Keratinocyte (primary cell): ENCODE measurements at regions not wholly inside any gene's neighbourhood (a gene's known extent, or its start where the extent isn't known, plus 50 kb on each side); places are given as distances from the start of the nearest gene placed in this dataset.

Source experiments
- DNase-seq: peaks from one replicate; pipeline ENCODE4 v3.0.0-alpha.2; 2011; ENCODE audit warnings: low read depth, missing footprints, low spot score
- FAIRE-seq: peaks from 2 replicates; lab custom pipeline; 2011; peaks lifted over from hg19 to GRCh38; lab: Jason Lieb, UNC
- H2AFZ ChIP-seq: 2 replicates; pipeline ENCODE4 v1.6.0; 2012; ENCODE audit warnings: low read length, control low read depth, inconsistent platforms; ENCODE audit not compliant: control insufficient read depth
- H3K27ac ChIP-seq: 2 replicates; pipeline ENCODE4 v1.5.1; 2011; ENCODE audit warnings: low read length; ENCODE audit not compliant: control insufficient read depth, insufficient read depth
- H3K27me3 ChIP-seq: 3 replicates; pipeline ENCODE4 v1.6.0; 2011; ENCODE audit warnings: low read length; ENCODE audit not compliant: control insufficient read depth, insufficient read depth; ENCODE audit errors: extremely low read depth
- H3K36me3 ChIP-seq, 2 experiments: 2 replicates in 1 of 2; 3 replicates in 1 of 2; pipeline ENCODE4 v1.5.1; 2011; ENCODE audit warnings: low read length in 2 of 2, mild to moderate bottlenecking in 1 of 2; ENCODE audit not compliant: control insufficient read depth in 2 of 2, insufficient read depth in 2 of 2; ENCODE audit errors: extremely low read depth in 1 of 2
- H3K4me1 ChIP-seq: 3 replicates; pipeline ENCODE4 v1.5.1; 2011; ENCODE audit warnings: low read length; ENCODE audit not compliant: control insufficient read depth, insufficient read depth; ENCODE audit errors: extremely low read depth
- H3K4me2 ChIP-seq: 3 replicates; pipeline ENCODE4 v1.6.0; 2011; ENCODE audit warnings: low read depth, low read length; ENCODE audit not compliant: control insufficient read depth, insufficient read depth; ENCODE audit errors: extremely low read depth
- H3K4me3 ChIP-seq, 3 experiments: fragments of 200-600 bp in 1 of 3; sonication (generic) in 1 of 3; 2 replicates in 2 of 3; 3 replicates in 1 of 3; pipeline ENCODE4 v1.5.1; 2011 to 2016; ENCODE audit warnings: low read length in 3 of 3, mild to moderate bottlenecking in 3 of 3, control low read depth in 2 of 3, inconsistent platforms in 1 of 3, low read depth in 1 of 3, mixed read lengths in 1 of 3, mixed run types in 1 of 3, moderate library complexity in 1 of 3; ENCODE audit not compliant: control insufficient read depth in 2 of 3, insufficient read depth in 2 of 3; ENCODE audit errors: extremely low read depth in 1 of 3
- H3K79me2 ChIP-seq: 2 replicates; pipeline ENCODE4 v1.6.0; 2012; ENCODE audit warnings: low read length; ENCODE audit not compliant: control insufficient read depth, insufficient read depth
- H3K9ac ChIP-seq: 3 replicates; pipeline ENCODE4 v1.6.0; 2011; ENCODE audit warnings: low read length; ENCODE audit not compliant: control insufficient read depth, insufficient read depth; ENCODE audit errors: extremely low read depth
- H3K9me1 ChIP-seq: 3 replicates; pipeline ENCODE4 v1.6.0; 2011; ENCODE audit warnings: low read length; ENCODE audit not compliant: control insufficient read depth, insufficient read depth; ENCODE audit errors: extremely low read depth
- H3K9me3 ChIP-seq: 2 replicates; pipeline ENCODE4 v1.5.1; 2012; ENCODE audit warnings: low read depth, low read length; ENCODE audit not compliant: control insufficient read depth
- H4K20me1 ChIP-seq: 3 replicates; pipeline ENCODE4 v1.6.0; 2011; ENCODE audit warnings: low read length; ENCODE audit not compliant: control insufficient read depth, insufficient read depth; ENCODE audit errors: extremely low read depth
- EZH2 ChIP-seq: IDR thresholded peaks from one replicate; pipeline ENCODE4 v1.6.1; 2012; ENCODE audit warnings: inconsistent platforms, mild to moderate bottlenecking, low read length, moderate library complexity
- dilution Hi-C: fragments of 300-500 bp; cut with MboI; formaldehyde crosslinking; loops from one replicate; pipeline ENCODE4 v1.7.0; 2020; ENCODE audit warnings: low sequenced_read_pairs; ENCODE audit not compliant: extremely low pct_ligation_motif_present
- TF ChIP-seq, protein P1 (sequence below), 3 experiments: IDR thresholded peaks in 1 of 3; conservative IDR thresholded peaks in 1 of 3; optimal IDR thresholded peaks in 1 of 3; 2 replicates in 2 of 3; 3 replicates in 1 of 3; pipeline versions ENCODE3 to v1.5.1; 2011; ENCODE audit warnings: low read length in 3 of 3, mild to moderate bottlenecking in 3 of 3, moderate library complexity in 2 of 3, control low read depth in 1 of 3, inconsistent platforms in 1 of 3; ENCODE audit not compliant: insufficient read depth in 2 of 3; ENCODE audit errors: extremely low read depth in 1 of 3

DNA sequence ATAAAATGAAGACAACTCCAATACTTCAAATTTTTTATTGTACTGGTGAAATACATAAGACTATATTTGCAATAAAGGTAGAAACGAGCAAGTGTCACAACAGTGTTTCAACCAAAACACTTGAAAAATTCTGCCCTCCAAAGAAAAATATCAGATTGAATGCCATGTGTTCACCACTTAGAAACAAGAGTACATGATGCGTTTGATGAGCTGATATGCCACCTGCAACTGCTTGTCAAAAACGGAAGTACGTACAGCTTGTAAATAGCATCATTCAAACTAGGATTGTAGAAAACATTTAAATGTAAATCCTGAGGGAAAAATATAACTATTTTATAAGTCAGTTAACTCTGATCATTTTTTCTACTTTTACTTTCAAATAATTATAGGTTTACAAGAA lies 276.1 kb downstream of the ANTXR2 start:
- Histone ChIP-seq H3K4me3 (no peak overlapping the region), H3K79me2 (no peaks in the 10 kb centered on the region), H3K27me3 (no peaks in the 10 kb centered on the region), H3K27ac (no peak overlapping the region), H3K9me3 (no peaks in the 10 kb centered on the region), H4K20me1 (no peaks in the 10 kb centered on the region), H3K36me3 (no peaks in the 10 kb centered on the region), H3K4me2 (no peak overlapping the region), H3K9me1 (no peaks in the 10 kb centered on the region), H2AFZ (no peak overlapping the region), H3K9ac (no peak overlapping the region), H3K4me1 (no peaks in the 10 kb centered on the region)
- dilution Hi-C loops: no loop called here
- no peak for DNase-seq
- no peak for TF ChIP-seq EZH2
- TF ChIP-seq, protein P1, sequence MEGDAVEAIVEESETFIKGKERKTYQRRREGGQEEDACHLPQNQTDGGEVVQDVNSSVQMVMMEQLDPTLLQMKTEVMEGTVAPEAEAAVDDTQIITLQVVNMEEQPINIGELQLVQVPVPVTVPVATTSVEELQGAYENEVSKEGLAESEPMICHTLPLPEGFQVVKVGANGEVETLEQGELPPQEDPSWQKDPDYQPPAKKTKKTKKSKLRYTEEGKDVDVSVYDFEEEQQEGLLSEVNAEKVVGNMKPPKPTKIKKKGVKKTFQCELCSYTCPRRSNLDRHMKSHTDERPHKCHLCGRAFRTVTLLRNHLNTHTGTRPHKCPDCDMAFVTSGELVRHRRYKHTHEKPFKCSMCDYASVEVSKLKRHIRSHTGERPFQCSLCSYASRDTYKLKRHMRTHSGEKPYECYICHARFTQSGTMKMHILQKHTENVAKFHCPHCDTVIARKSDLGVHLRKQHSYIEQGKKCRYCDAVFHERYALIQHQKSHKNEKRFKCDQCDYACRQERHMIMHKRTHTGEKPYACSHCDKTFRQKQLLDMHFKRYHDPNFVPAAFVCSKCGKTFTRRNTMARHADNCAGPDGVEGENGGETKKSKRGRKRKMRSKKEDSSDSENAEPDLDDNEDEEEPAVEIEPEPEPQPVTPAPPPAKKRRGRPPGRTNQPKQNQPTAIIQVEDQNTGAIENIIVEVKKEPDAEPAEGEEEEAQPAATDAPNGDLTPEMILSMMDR (optimal IDR thresholded peaks at IDR 0.05 in 1 of 3, IDR thresholded peaks at IDR 0.05 in 1 of 3, conservative IDR thresholded peaks at IDR 0.05 in 1 of 3; ENCODE audit: extremely low read depth in 1 of 3, insufficient read depth in 2 of 3, low read length in 3 of 3): no peak
- FAIRE-seq: no peak

DNA sequence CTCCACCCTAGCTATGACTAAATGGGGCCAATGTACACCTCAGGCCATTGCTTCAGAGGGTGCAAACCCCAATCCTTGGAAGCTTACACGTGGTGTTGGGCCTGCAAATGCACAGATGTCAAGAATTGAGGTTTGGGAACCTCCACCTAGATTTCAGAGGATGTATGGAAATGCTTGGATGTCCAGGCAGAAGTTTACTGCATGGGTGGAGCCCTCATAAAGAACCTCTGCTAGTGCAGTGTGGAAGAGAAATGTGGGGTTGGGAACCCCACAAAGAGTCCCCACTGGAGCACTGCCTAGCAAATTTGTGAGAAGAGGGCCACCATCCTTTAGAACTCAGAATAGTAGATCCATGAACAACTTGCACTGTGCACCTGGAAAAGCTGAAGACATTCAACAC lies 284.1 kb downstream of the ANTXR2 start:
- Histone ChIP-seq H3K4me2 (no peak overlapping the region), H3K79me2 (no peaks in the 10 kb centered on the region), H3K9ac (no peak overlapping the region), H3K4me1 (no peaks in the 10 kb centered on the region), H3K27me3 (no peaks in the 10 kb centered on the region), H4K20me1 (no peaks in the 10 kb centered on the region), H3K27ac (no peak overlapping the region), H3K4me3 (no peak overlapping the region), H3K36me3 (no peaks in the 10 kb centered on the region), H3K9me3 (no peaks in the 10 kb centered on the region), H3K9me1 (no peaks in the 10 kb centered on the region), H2AFZ (no peak overlapping the region)
- DNase-seq: no peak
- dilution Hi-C loops: no loop called here
- no peak for FAIRE-seq
- TF ChIP-seq, protein P1 (optimal IDR thresholded peaks at IDR 0.05 in 1 of 3, IDR thresholded peaks at IDR 0.05 in 1 of 3, conservative IDR thresholded peaks at IDR 0.05 in 1 of 3; ENCODE audit: extremely low read depth in 1 of 3, insufficient read depth in 2 of 3, low read length in 3 of 3): no peak
- no peak for TF ChIP-seq EZH2
